ENCODE measurements at regions not wholly inside any gene's neighbourhood (a gene's known extent, or its start where the extent isn't known, plus 50 kb on each side); places are given as distances from the start of the nearest gene placed in this dataset.
A peak's percentile ranks its signal among the peaks of the same experiment; 100 is the strongest.

DNA sequence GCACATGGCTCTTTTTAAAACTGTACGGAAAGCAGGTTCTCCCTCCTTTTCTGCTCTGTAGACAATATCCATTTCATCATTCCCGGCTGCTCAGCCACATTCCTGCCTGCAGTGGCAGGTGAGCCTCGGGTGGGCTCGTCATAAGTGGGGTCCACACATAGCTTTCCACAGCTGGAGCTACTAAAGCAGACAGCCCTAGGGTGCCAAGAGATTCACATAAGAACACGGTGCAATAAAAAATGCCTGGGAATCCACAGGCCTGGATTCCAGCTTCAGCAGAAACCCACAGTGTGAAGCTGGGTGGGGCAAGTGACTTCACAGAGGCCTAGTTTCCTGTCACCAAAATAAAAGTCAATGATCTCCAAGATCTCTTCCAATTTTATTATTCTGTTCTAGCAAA, 96.4 kb downstream of the MIS18A start:
- DNase-seq, result no peak

DNA sequence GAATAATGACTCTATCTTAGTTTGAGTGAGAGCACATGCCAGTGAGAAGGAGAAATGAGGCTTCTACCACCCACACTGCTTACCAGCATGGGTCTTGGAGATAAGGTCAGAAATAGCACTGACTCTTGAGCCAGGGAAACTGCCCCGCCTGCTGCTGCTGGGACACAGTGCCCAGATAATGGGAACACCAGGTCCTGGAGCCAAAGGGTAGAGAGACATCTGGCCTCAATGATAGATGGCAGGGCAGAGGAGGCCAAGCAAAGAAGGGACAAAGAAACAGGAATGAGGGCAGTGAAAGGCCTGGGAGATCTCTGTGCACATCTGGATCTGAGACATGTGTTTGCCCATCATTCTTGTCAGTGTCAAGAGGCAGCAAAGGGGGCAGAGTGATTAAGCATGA, 97.4 kb downstream of the MIS18A start:
- DNase-seq, result no peak

DNA sequence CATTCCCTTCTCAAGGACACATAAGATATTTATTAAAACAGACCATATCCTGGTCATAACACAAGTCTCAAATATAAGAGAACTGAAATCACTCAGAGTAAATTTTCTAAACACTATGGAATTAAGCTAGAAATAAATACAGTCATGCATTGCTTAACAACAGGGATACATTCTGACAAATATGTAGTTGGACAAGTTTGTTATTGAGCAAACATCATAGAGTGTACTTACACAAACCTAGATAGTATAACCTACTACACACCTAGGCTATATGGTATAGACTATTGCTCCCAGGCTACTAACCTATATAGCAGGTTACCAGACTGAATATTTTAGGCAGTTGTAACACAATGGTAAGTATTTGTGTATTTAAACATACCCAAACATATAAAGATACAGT, 104.0 kb downstream of the MIS18A start:
- DNase-seq, result no peak

DNA sequence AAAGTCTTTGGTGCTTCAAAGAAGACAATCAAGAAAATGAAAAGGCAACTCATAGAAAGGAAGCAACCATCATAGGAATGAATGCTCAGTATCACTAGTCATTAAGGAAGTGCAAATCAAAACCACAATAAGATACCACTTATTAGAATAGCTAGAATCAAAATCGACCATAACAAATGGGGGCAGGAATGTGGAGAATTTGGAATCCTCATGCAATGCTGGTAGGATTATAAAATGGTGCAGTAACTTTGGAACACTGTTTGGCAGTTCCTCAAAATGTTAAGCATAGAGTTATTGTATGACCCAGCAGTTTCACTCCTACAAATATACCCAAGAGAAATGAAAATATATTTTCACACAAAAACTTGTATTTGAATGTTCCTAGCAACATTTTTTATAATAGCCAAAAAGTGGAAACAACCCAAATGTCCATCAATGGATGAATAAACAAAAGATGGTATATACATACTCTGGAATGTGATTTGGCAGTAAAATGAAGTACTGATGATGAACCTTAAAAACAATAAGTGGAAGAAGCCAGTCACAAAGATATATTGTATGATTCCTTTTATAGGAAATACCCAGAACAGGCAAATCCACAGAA, 105.6 kb downstream of the MIS18A start:
- DNase-seq, result no peak

DNA sequence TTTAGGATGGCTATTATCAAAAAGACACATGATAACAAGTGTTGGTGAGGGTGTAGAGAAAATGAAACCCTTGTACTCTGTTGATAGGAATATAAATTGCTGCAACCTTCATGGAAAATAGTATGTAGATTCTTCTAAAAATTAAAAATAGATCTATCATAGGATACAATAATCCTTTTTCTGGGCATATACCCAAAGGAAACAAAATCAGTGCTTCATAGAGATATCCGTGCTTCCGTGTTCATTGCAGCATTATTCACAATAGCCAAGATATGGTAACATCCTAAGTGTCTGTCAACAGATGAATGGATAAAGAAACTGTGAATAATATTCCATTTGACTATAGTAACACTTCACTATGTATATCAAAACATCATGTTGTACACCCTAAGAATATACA, 106.7 kb downstream of the MIS18A start:
- no peak for DNase-seq

DNA sequence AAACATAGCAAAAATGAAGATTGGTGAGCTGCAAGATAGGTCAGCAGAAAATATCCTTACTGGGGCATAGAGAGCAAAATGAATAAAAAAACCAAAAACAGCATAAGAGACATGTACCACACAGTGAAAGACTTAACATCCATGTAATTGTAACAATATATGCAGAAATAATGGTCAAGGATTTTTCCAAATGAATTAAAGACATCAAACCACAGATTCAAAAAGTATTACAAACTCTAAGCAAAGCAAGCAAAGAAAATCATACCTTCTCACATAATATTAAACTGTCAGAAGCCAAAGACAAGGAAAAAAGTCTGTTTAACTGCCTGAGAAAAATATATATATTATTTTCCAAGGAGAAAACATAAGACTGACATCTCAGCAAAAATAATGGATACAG, 111.3 kb downstream of the MIS18A start:
- DNase-seq, result no peak

DNA sequence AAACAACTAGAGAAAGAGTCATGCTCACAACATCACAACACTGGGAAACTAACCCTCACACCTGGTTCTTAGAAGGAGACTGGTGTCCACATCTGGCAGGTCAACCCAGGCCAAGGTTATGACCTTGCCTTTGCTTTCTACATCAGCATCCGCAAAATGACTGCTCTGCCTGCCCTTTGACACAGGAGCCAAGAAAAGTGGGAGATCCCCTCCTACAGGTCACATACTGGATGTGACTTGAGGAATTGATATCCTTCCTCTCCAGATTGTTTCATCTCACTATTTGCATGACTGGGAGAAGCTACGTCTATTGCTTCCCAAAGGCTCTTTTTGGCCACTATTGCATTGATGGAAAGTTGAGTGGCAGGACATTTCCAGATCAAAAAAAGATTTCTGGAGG, 115.5 kb downstream of the MIS18A start:
- DNase-seq, result no peak

DNA sequence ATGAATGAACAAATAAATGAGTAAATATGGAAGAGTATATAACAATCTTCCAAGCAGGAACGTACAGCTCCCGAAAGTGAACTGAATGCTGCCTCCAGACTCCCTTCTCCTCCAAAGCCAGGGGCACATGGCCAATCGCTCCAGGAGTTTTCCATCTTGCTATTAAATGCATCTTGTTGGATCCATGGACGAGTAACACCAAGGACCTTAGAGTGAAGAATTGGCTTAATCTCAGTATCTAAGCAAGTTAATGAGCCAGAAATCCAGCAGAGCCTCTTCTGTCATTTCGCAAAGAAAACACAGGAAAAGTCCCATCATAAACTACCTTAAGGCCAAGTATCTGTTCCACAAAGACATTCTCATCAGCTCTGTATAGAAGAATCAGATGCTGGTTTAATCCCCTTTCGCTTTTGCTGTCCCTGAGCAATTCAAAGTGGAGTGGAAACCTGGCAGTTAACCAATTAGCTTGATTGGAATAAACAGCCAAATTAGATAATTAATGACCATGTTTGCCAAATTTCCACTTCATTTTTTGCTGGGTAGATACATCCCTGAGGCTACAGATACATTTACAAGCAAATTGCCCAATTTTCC, 116.0 kb downstream of the MIS18A start:
- peak in 1 of 2 experiments; percentile 57 for DNase-seq

DNA sequence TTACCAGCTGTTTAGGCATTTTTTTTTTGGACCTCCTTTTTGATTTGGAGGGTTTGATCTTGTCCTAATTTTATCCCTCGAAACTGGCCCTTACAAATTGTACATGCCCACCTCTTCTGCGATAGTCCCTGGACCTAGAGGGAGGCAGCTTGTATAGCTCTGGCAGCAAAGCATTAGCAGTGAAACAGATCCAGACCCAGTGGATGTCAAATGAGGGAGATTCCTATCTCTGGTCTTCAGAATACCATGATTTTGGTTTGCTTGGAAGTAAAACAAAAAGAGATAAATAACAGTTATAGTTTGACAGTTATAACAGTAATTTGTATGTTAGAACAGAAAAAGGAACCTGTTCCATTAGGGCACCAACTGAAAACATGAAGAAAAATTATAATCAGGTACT, 123.6 kb downstream of the MIS18A start:
- no peak for DNase-seq

DNA sequence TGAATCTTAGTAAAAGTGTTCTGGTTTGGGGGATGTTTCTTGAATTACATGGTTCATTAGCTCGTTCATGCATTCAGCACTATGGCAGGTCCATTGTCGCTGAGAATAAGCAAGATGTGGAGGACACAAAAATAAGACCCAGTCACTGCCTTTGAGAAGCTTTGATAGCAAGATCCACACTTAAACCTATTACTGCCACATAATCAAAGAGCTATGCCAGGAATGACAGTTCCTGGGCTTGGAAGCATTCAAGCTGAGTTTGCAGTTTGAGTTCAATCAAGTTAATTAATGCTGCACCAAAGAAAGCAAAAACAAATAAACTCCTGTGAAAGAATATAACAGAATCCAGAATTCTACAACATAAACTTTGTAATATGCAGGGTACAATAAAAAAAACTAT, 131.8 kb downstream of the MIS18A start:
- DNase-seq, result no peak

DNA sequence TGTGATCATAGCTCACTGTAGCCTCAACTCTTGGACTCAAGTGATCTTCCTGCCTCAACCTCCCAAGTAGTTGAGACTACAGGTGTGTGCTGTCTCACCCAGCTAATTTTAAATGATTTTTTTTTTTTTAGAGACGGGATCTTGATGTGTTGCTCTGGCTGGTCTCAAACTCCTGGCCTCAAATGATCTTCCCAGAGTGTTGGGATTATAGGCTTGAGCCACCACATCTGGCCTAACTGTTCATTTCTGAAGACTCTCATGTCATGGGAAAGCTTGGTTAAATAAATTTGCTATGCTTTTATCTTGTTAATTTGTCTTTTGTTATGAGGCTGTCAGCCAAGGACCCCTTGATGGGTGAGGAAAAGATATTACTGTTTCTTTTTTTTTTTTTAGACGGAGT, 134.0 kb downstream of the MIS18A start:
- DNase-seq, result no peak

DNA sequence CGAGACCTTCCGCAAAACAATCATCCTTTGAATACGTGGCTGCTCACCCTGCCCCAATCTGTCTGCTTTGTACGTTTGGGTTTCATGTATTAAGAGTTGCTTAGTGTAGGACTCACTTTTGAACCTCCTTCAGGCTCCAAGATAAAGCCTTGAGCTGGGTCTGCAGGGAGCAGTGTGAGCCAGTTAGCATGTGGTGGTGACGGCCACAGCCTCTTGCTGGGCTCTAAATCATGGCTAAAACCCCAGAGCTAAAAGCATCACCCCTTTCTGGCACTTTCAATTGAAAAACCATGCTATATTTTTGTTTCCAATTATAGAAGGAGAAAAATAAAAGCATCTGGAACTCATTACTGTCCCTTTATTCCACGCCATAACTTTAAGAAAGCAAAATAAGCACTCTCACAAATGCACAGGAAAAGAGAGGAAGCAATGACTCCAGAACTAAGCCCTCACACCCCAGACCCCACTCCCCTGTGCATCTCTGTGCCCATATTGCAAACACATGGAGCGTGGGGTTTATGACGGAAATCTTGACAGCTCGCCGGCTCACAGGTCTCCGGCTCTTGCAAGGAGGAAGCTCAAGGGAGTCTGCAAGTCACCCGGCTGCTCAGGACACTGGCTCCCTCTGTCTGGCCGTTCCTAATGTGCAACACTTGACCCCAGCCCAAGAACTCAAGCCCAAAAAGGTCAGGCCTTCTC, 135.5 kb downstream of the MIS18A start:
- DNase-seq, result no peak

DNA sequence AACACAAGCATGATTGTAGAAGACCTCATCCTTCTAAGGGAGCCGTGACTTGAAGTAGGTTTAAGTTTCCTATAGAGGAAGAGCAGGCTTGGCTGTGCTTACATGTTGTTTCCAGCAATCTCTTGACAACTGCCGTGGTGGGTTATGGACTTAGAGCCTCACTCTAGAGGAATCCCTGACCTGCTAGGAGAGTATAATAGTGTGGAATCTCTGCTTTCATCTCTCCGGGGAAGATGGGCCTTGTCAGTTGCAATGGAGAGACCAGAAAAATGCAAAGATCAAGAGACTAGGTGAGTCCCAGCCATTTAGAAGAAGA, 137.6 kb downstream of the MIS18A start:
- no peak for DNase-seq

DNA sequence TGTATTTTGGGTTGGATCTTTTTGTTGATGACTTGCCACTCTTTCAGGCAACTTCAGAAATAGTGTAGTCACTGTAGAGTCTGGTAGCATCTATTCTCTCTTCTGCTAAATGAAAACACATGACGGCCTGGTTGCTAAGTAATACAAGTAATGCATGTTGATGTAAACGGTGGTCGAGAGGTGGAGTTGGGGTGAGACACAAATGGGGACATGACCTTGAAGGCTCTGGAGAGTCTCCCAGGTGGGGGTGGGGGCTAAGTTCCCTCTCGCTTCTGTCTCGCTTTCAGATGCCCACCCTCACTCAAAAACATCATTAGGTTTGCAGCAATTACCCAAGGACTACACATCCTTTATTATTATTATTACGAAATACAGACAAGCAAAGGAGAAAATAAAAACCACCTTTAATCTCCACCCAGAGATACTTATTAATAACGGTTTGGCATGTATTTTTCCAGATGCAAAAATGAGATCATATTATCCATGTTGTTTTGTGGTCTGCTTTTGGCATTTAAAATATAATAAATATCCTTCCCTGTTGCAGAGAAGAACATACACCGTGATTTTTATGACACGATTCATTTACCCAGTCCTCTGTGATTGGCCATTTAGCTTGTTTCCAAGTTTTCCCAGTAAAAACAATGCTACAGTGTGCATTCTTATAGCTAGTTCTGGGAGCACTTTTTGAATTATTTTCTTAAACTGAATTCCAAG, 138.1 kb downstream of the MIS18A start:
- DNase-seq, result no peak

DNA sequence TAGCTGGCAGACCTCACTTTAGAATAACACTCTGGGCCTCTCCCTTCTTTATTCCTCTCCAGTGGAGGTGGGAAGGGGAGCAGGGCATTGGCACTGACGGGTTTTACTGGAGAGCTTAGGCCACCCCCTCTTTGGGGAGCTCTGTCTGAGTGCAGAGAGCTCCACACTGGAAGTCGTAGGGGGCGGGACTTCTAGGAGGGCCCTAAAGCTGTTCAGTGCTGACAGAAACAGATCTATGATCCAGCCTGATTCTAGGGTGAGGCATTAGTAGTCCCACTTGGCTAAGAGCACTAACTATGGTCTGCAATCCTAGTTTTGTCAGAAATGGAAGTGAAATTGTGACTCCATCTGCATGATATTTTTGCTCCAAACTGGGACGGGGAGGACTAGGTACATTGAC, 138.7 kb downstream of the MIS18A start:
- no peak for DNase-seq

DNA sequence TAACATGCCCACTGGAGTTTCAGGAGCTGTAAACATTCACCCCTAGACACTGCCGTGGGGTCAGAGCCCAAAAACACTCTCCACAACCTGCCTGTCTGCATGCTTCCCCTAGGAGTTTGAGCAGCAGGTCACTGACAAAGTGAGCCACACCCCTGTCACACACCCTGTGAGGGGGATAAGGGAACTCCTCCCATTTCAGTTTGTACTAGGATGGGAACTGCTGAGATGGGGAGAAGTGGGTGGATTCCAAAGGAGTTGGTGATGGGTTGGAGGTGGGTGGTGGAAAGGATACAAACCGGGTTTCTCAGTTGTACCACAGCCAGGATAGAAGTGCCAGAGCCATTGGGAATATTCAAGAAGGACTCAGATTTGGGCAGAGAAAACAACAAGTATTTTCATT, 140.2 kb downstream of the MIS18A start:
- no peak for DNase-seq

DNA sequence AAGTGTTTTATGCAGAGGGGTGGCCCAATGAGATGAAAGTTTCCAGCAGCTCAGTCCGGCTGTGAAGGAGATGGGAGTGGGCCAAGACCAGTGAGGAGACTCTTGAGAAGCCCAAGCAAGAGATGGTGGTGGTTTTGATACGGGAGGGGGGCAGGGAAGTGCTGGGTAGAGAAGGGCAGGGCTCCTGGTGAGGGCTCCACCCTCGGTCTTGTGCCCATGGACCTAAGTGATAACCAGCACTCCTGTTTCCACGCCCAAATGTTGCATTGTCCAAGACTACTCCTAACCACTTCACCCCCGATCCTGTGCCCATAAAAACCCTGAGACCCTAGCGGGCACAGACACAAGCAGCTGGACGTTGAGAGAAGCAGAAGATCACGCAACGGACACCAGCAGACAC, 140.9 kb downstream of the MIS18A start:
- DNase-seq, result no peak

DNA sequence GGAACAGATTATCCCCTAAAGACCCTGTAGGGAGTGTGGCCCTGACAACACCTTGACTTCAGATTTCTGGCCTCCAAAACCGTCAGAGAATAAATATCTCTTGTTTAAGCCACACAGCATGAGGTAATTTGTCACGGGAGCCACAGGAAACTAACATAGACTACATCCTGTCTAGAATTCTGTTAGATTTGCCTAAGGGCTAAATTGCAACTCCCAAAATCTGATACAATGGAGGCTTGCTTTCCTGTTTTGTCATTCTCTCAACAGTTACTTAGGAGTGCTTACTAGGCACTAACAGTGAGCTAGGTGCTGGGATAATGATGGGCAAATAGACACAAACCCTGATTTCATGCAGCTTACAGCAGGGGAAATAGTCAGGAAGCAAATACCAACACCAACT, 141.6 kb downstream of the MIS18A start:
- no peak for DNase-seq

DNA sequence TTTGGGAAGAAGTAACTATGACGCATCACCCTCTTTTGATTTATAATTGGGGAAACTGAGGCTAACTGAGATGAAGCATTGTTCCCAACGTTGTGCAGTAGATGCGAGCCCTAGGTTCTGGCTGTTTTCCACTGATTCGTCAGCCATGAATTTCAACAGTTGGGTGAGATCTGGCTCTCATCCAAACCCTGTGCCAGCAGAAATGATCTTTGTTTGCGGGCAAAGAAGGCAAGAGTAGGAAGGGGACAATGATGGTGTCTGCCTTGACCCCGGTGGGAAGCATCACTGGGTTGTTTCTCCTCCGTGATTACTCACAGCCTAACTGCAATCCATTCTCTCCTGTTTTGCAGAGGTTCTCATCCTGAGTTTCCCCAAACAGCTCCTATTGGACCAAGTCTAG, 142.3 kb downstream of the MIS18A start:
- DNase-seq, result peak in 1 of 2 experiments; percentile 75

DNA sequence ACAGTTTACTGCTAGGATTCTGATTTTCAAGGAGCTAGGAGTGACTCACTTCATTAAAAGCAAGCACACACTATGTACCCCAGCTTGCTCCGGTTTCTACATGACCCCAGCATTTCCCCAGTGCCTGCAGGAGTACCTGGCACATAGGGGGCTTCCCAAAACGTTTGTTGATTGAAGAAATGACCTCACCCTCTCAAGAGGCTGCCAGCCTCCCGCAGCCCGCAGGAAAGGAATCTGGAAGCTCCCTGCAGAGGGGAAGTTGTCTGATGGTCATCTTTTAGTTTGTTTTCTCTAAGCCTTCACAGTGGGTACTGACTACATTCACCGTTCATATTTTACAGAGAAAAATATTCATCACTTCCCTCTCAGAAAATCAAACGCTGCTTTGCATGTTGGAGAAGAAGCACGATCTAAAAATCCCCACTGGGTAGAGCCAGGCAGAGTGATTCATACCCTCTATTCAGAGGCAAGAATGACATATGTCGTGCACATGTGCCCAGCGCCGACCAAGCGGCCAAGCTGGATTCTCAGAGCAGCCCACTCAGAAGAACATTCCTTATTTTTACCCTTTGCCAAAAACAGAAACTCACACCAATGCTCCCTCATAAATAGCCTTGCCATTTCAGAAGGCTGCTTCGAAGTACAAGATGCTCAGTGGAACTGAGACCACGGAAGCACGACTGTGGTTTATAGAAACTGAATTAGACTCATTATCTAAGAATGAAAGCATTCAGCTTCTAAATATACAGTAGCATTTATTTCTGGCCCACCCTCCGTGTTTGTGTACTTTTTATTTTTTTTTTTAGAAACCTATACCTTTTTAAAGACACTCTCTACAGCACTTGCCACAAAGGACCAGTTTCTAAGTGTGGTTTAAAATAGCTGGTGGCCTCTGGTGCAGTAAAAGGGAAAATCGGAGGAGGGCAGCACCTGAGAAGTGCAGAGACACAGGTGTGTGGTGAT, 143.2 kb downstream of the MIS18A start:
- DNase-seq, result peak; percentile 54 to 89

DNA sequence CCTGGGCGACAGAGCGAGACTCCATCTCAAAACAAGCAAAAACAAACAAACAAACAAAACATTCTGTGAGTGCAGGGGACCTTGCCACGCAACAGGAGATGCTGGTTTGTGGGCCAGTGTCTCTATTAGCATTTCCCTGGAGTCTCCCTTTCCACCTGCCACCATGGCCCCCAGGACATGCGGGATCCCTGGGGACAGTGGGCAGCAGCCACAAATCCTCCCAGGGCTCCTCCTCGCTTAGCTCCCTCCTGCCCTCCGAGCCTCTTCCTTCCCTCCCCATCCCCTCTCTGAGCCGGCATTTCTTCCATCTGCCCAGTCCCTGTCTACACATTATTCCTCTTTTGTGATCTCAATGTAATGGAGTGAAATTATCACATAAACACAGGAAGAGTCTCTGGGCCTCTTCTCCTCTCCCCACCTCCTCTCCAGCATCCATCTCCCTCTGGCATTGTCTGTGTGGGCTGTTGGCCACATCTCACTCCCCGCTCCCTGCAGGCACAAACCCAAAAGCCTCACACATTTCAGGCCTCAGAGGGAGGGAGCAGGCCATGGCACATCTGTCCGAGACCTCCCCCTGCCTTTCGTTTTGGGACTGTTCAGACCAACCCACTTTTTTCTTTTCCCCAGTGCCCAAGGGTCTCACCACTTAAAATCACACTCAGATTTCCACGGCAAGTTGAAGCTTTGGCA, 144.3 kb downstream of the MIS18A start:
- peak in 1 of 2 experiments; percentile 58 for DNase-seq

DNA sequence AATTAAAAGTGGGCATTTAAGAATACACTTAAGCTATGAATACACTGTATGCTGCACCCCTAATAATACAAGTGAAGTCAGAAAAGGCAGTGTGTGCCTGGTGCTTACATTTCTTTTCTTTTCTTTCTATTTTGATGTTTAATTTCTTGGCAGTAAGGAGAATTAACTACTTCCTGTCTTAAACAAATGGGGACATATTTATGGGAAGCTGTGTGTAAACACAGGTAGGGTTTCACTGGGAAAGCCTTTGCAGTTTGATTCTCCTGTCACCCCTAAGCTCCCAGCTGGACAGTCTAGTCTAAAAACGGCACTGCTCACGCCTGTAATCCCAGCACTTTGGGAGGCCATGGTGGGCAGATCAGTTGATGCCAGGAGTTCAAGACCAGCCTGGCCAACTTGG, 146.0 kb downstream of the MIS18A start:
- no peak for DNase-seq

Measured in NCI-H446 (cell line).